Lower lobe of right lung (tissue), 2 donors: ENCODE measurements at regions not wholly inside any gene's neighbourhood (a gene's known extent, or its start where the extent isn't known, plus 50 kb on each side); places are given as distances from the start of the nearest gene placed in this dataset.
"Not testable (repeated sequence)": the region's sequence is repeated elsewhere in the genome, so short reads cannot be mapped to it uniquely, and the experiment has no call there.

Experiments
- ATAC-seq, 2 donors: fragments of 200-7000 bp; cut with Tn5 transposase; one replicate each; pipeline ENCODE4 v1.9.1; 2020 to 2022; ENCODE audit warnings: mild to moderate bottlenecking in 2 of 2, moderate library complexity in 2 of 2
- DNase-seq: peaks from one replicate; pipeline ENCODE4 v3.0.0-alpha.2; 2020
- H3K27ac ChIP-seq: fragments of 200-600 bp; one replicate; pipeline ENCODE4 v1.8.0; 2022
- H3K27me3 ChIP-seq: fragments of 200-600 bp; one replicate; pipeline ENCODE4 v1.8.0; 2022; ENCODE audit warnings: low read depth
- H3K36me3 ChIP-seq: fragments of 200-600 bp; one replicate; pipeline ENCODE4 v1.8.0; 2022; ENCODE audit warnings: mild to moderate bottlenecking
- H3K4me1 ChIP-seq: fragments of 200-600 bp; one replicate; pipeline ENCODE4 v1.8.0; 2022
- H3K4me3 ChIP-seq: fragments of 200-600 bp; one replicate; pipeline ENCODE4 v1.8.0; 2022; ENCODE audit warnings: mild to moderate bottlenecking
- H3K9me3 ChIP-seq: fragments of 200-600 bp; one replicate; pipeline ENCODE4 v1.8.0; 2022
- intact Hi-C: fragments of 100-400 bp; cut with DNase I; formaldehyde crosslinking; loops from one replicate; pipeline ENCODE4 v1.11.0; 2022
- TF ChIP-seq, protein P1 (sequence below): fragments of 200-600 bp; IDR thresholded peaks from one replicate; pipeline ENCODE4 v1.8.0; 2022; ENCODE audit warnings: antibody characterized with exemption, mild to moderate bottlenecking
- donor health status: DM: no; HTN: yes; CAD: no; lungs with severe emphysema.

DNA sequence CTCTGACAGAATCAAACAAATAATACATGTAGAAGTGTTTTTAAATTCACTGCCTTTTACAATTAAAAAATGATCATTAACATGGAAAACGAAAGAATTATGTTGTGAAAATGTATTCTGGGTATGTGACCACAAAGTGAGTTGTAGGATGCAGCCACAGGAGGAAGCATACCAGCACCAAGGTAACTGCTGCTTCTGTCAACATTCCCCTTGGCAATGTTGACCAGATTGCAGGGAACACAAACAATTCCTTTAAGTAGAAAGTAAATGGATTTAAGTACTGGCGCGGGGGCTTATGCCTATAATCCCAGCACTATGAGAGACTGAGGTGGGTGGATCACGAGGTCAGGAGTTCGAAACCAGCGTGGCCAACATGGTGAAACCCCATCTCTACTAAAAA is 1877.9 kb upstream of the PCDH7 start:
- H3K4me3 ChIP-seq: no peak overlapping the region
- ATAC-seq (no peak), DNase-seq (no peak)
- no peak overlapping the region for H3K27ac ChIP-seq
- no peaks in the 10 kb centered on the region for H3K36me3 ChIP-seq
- intact Hi-C loops: no loop called here
- TF ChIP-seq, protein P1, sequence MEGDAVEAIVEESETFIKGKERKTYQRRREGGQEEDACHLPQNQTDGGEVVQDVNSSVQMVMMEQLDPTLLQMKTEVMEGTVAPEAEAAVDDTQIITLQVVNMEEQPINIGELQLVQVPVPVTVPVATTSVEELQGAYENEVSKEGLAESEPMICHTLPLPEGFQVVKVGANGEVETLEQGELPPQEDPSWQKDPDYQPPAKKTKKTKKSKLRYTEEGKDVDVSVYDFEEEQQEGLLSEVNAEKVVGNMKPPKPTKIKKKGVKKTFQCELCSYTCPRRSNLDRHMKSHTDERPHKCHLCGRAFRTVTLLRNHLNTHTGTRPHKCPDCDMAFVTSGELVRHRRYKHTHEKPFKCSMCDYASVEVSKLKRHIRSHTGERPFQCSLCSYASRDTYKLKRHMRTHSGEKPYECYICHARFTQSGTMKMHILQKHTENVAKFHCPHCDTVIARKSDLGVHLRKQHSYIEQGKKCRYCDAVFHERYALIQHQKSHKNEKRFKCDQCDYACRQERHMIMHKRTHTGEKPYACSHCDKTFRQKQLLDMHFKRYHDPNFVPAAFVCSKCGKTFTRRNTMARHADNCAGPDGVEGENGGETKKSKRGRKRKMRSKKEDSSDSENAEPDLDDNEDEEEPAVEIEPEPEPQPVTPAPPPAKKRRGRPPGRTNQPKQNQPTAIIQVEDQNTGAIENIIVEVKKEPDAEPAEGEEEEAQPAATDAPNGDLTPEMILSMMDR: no peak
- no peaks in the 10 kb centered on the region for H3K4me1 ChIP-seq
- H3K9me3 ChIP-seq: no peaks in the 10 kb centered on the region
- H3K27me3 ChIP-seq: no peaks in the 10 kb centered on the region

GRCh38 chr4:28845158-28845557 is 1875.0 kb upstream of the PCDH7 start:
- Histone ChIP-seq H3K9me3 (no peaks in the 10 kb centered on the region), H3K4me3 (no peak overlapping the region), H3K27ac (no peak overlapping the region), H3K36me3 (no peaks in the 10 kb centered on the region), H3K4me1 (no peaks in the 10 kb centered on the region), H3K27me3 (no peaks in the 10 kb centered on the region)
- DNase-seq (no peak), ATAC-seq (no peak)
- intact Hi-C loops: no loop called here
- TF ChIP-seq, protein P1: no peak

DNA sequence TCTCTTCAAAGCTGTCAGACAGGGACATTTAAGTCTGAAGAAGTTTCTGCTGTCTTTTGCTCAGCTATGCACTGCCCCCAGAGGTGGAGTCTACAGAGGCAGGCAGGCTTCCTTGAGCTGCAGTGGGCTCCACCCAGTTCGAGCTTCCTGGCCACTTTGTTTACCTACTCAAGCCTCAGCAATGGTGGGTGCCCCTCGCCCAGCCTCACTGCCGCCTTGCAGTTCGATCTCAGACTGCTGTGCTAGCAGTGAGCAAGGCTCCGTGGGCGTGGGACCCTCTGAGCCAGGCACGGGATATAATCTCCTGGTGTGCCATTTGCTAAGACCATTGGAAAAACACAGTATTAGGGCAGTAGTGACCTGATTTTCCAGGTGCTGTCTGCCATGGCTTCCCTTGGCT is 1863.1 kb upstream of the PCDH7 start:
- intact Hi-C loops, H3K4me1 ChIP-seq, H3K27me3 ChIP-seq, H3K9me3 ChIP-seq, DNase-seq, H3K27ac ChIP-seq, H3K36me3 ChIP-seq, ATAC-seq, H3K4me3 ChIP-seq: not testable (repeated sequence)

GRCh38 chr4:28868841-28869240 is 1851.3 kb upstream of the PCDH7 start:
- H3K36me3 ChIP-seq: no peaks in the 10 kb centered on the region
- ATAC-seq (no peak), DNase-seq (no peak)
- H3K27me3 ChIP-seq: no peaks in the 10 kb centered on the region
- intact Hi-C loops: no loop called here
- no peaks in the 10 kb centered on the region for H3K4me1 ChIP-seq
- H3K4me3 ChIP-seq: no peak overlapping the region
- H3K9me3 ChIP-seq: no peaks in the 10 kb centered on the region
- TF ChIP-seq, protein P1: no peak
- no peak overlapping the region for H3K27ac ChIP-seq

DNA sequence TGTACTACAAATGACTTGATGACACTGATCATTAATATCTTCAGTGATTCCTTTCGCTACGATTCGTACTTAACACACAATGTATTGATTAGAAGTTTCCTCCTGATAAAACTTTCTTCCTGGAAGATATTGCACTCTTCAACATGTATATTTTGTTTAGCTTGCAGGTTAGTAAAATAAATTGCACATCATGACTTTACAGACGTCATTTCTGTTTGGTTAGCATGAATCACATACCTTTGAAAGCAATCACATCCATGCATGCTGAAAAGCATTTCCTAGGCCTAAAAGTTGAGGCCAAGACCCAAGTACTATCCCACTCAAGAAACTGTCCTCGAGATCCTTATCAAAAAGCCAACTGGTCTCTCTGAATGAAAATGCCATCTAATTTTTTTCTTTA is 1841.0 kb upstream of the PCDH7 start:
- Histone ChIP-seq H3K9me3 (no peaks in the 10 kb centered on the region), H3K27me3 (no peaks in the 10 kb centered on the region), H3K36me3 (no peaks in the 10 kb centered on the region), H3K27ac (no peak overlapping the region), H3K4me1 (no peaks in the 10 kb centered on the region), H3K4me3 (no peak overlapping the region)
- TF ChIP-seq, protein P1: no peak
- no peak for ATAC-seq
- DNase-seq: no peak
- intact Hi-C loops: no loop called here

DNA sequence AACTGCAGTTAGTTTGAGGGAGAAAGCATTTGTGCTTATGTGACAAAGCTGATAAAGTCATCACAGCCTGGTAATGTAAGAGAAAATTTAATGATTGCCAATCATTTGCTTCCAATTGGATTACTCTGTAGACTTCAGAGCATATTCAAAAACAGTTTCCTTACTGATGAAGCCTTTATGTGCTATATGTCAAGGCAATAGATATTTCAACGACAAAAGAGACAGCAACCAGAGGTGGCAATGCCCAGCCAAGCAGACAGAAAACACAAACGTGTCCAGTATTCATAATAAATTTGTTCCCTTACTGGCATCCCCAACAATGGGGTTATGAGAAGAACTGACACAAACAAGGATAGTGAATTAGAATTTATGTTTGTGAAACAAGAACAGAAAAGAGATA is 1840.3 kb upstream of the PCDH7 start:
- no peak for DNase-seq
- Histone ChIP-seq H3K4me1 (no peaks in the 10 kb centered on the region), H3K4me3 (no peak overlapping the region), H3K36me3 (no peaks in the 10 kb centered on the region), H3K27ac (no peak overlapping the region), H3K27me3 (no peaks in the 10 kb centered on the region), H3K9me3 (no peaks in the 10 kb centered on the region)
- no peak for ATAC-seq
- intact Hi-C loops: no loop called here
- TF ChIP-seq, protein P1: no peak
